ENCODE measurements at regions not wholly inside any gene's neighbourhood (a gene's known extent, or its start where the extent isn't known, plus 50 kb on each side); places are given as distances from the start of the nearest gene placed in this dataset.
A peak's percentile ranks its signal among the peaks of the same experiment; 100 is the strongest.

DNA sequence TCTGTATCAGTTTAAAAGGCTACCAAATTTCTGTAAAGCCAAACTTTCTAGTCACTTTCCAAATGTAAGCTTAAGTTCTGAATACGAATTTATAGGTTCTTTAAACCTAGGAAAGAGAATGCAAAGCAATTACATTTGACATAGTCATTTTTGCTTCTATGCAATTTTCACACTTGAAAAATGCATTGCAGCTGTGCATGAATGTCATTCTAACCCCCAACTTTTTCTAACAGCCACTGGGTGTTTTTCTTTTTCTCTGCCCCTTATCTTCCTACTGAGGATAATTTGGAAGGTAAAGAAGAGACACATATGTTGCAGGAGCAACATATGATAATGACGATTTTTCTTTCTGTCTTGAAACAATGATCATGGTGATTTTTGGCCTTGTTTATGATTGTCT lies 537.5 kb downstream of the SPRY1 start:
- Histone ChIP-seq H3K4me2 (ENCODE audit: insufficient read depth, low read length, poor library complexity, severe bottlenecking) (no peak overlapping the region), H2BK5ac (ENCODE audit: low read length) (no peak overlapping the region), H3K4me1 (ENCODE audit: control insufficient read depth in 2 of 2, insufficient read depth in 1 of 2, low read depth in 1 of 2, low read length in 2 of 2) (peaks cover 0 to 30% of the 10 kb centered on the region in 2 donors), H3K9ac (ENCODE audit: low read depth, low read length, poor library complexity) (no peak overlapping the region), H2BK120ac (ENCODE audit: low read depth, low read length) (no peak overlapping the region), H4K8ac (ENCODE audit: low read depth, low read length) (no peak overlapping the region), H3K4ac (ENCODE audit: low read length) (no peak overlapping the region), H2AK5ac (ENCODE audit: low read depth, low read length) (no peak overlapping the region), H3K18ac (ENCODE audit: low read length) (no peak overlapping the region), H3K27ac (replicated peaks; ENCODE audit: low read length) (no peak overlapping the region), H3K14ac (ENCODE audit: low read length) (no peak overlapping the region), H3K36me3 (replicated peaks in 1 of 2; ENCODE audit: control insufficient read depth in 2 of 2, insufficient read depth in 2 of 2, low read length in 2 of 2) (no peaks in the 10 kb centered on the region), H4K91ac (ENCODE audit: low read depth, low read length, poor library complexity) (no peak overlapping the region), H3K79me1 (ENCODE audit: low read depth, low read length) (no peaks in the 10 kb centered on the region), H3K4me3 (ENCODE audit: low read length in 2 of 2) (no peak overlapping the region), H2AFZ (ENCODE audit: low read length) (no peak overlapping the region), H2BK15ac (ENCODE audit: low read length) (no peak overlapping the region), H3K9me3 (replicated peaks in 1 of 2; ENCODE audit: control insufficient read depth in 2 of 2, insufficient read depth in 1 of 2, low read depth in 1 of 2, low read length in 2 of 2) (peaks cover 0 to 19% of the 10 kb centered on the region in 2 donors), H2BK12ac (ENCODE audit: low read length) (no peak overlapping the region), H3K27me3 (ENCODE audit: control insufficient read depth in 3 of 3, insufficient read depth in 3 of 3, low read depth in 1 of 3, low read length in 3 of 3) (no peaks in the 10 kb centered on the region), H3K23ac (ENCODE audit: low read depth, low read length, poor library complexity) (no peak overlapping the region)
- no peak for DNase-seq (ENCODE audit: low spot score)
- WGBS, 2 donors (ENCODE audit: extremely low coverage in 2 of 2, insufficient read length in 2 of 2, insufficient replicate concordance in 1 of 2) = no CpG with 5 or more reads among the region's 2 CpGs

DNA sequence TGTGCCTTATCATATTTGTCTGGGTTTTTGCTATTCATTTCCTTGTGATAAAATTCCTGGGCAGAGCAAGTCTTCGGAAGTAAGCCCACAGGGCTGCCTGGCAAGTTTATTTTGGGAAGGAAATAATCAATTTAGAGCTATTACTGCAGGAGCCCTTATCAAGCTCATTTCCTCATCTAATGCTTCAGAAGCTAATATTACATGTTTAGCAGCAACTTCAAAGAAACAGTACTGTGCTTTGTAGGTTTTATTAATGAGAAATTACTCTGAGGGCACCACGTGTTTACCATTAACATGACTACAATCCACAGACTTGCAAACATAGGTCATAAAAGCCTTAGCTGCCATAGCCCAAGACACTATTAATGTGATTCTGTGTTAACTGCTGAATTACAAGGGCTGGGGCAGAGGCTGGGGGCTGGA lies 540.0 kb downstream of the SPRY1 start:
- Histone ChIP-seq H3K4me1 (ENCODE audit: control insufficient read depth in 2 of 2, insufficient read depth in 1 of 2, low read depth in 1 of 2, low read length in 2 of 2) (peaks cover 0 to 45% of the 10 kb centered on the region in 2 donors), H3K4ac (ENCODE audit: low read length) (no peak overlapping the region), H2AK5ac (ENCODE audit: low read depth, low read length) (no peak overlapping the region), H3K18ac (ENCODE audit: low read length) (no peak overlapping the region), H3K79me1 (ENCODE audit: low read depth, low read length) (no peaks in the 10 kb centered on the region), H3K36me3 (replicated peaks in 1 of 2; ENCODE audit: control insufficient read depth in 2 of 2, insufficient read depth in 2 of 2, low read length in 2 of 2) (no peaks in the 10 kb centered on the region), H3K14ac (ENCODE audit: low read length) (no peak overlapping the region), H3K27ac (replicated peaks; ENCODE audit: low read length) (no peak overlapping the region), H4K8ac (ENCODE audit: low read depth, low read length) (no peak overlapping the region), H3K23ac (ENCODE audit: low read depth, low read length, poor library complexity) (no peak overlapping the region), H2BK12ac (ENCODE audit: low read length) (no peak overlapping the region), H3K4me2 (ENCODE audit: insufficient read depth, low read length, poor library complexity, severe bottlenecking) (no peak overlapping the region), H2BK15ac (ENCODE audit: low read length) (no peak overlapping the region), H2AFZ (ENCODE audit: low read length) (peak overlapping the region; percentile 66), H4K91ac (ENCODE audit: low read depth, low read length, poor library complexity) (no peak overlapping the region), H3K9me3 (replicated peaks in 1 of 2; ENCODE audit: control insufficient read depth in 2 of 2, insufficient read depth in 1 of 2, low read depth in 1 of 2, low read length in 2 of 2) (peaks cover 0 to 5% of the 10 kb centered on the region in 2 donors), H2BK120ac (ENCODE audit: low read depth, low read length) (no peak overlapping the region), H3K27me3 (ENCODE audit: control insufficient read depth in 3 of 3, insufficient read depth in 3 of 3, low read depth in 1 of 3, low read length in 3 of 3) (no peaks in the 10 kb centered on the region), H3K9ac (ENCODE audit: low read depth, low read length, poor library complexity) (no peak overlapping the region), H3K4me3 (ENCODE audit: low read length in 2 of 2) (no peak overlapping the region), H2BK5ac (ENCODE audit: low read length) (no peak overlapping the region)
- DNase-seq (ENCODE audit: low spot score) = no peak
- WGBS, 2 donors (ENCODE audit: extremely low coverage in 2 of 2, insufficient read length in 2 of 2, insufficient replicate concordance in 1 of 2) = no CpG with 5 or more reads among the region's 2 CpGs

DNA sequence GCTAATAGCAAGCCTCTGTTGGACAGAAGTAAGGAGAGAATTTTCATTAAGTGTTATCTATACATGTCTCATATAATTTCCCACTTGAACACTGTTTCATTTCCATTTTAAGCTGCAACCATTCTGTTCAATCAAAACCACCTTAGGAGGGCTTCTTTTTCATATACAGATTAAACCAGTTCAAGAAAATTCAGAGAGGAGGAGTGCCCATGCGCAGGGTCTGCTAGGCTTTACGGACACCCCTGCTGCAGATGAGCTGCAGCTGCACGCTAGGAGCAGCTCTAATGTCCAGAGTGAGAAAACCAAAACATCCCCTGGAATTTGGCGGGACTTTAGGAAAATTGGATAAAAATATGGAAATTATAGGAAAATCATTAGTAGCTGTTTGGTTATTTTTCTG lies 541.0 kb downstream of the SPRY1 start:
- H3K27me3 ChIP-seq (ENCODE audit: control insufficient read depth in 3 of 3, insufficient read depth in 3 of 3, low read depth in 1 of 3, low read length in 3 of 3) = no peaks in the 10 kb centered on the region
- H2BK5ac ChIP-seq (ENCODE audit: low read length) = no peak overlapping the region
- H3K4me1 ChIP-seq (ENCODE audit: control insufficient read depth in 2 of 2, insufficient read depth in 1 of 2, low read depth in 1 of 2, low read length in 2 of 2) = peaks cover 6 to 54% of the 10 kb centered on the region in 2 donors
- DNase-seq (ENCODE audit: low spot score) = no peak
- H3K14ac ChIP-seq (ENCODE audit: low read length) = no peak overlapping the region
- no peak overlapping the region for H4K8ac ChIP-seq (ENCODE audit: low read depth, low read length)
- no peaks in the 10 kb centered on the region for H3K36me3 ChIP-seq (replicated peaks in 1 of 2; ENCODE audit: control insufficient read depth in 2 of 2, insufficient read depth in 2 of 2, low read length in 2 of 2)
- H2BK12ac ChIP-seq (ENCODE audit: low read length) = no peak overlapping the region
- no peaks in the 10 kb centered on the region for H3K79me1 ChIP-seq (ENCODE audit: low read depth, low read length)
- H4K91ac ChIP-seq (ENCODE audit: low read depth, low read length, poor library complexity) = no peak overlapping the region
- WGBS, 2 donors (ENCODE audit: extremely low coverage in 2 of 2, insufficient read length in 2 of 2, insufficient replicate concordance in 1 of 2) = no CpG with 5 or more reads among the region's 4 CpGs
- H3K4ac ChIP-seq (ENCODE audit: low read length) = no peak overlapping the region
- H3K18ac ChIP-seq (ENCODE audit: low read length) = no peak overlapping the region
- H2BK15ac ChIP-seq (ENCODE audit: low read length) = no peak overlapping the region
- H3K9me3 ChIP-seq (replicated peaks in 1 of 2; ENCODE audit: control insufficient read depth in 2 of 2, insufficient read depth in 1 of 2, low read depth in 1 of 2, low read length in 2 of 2) = peaks cover 0 to 8% of the 10 kb centered on the region in 2 donors
- peak overlapping the region; percentile 66 for H2AFZ ChIP-seq (ENCODE audit: low read length)
- no peak overlapping the region for H2AK5ac ChIP-seq (ENCODE audit: low read depth, low read length)
- no peak overlapping the region for H3K4me2 ChIP-seq (ENCODE audit: insufficient read depth, low read length, poor library complexity, severe bottlenecking)
- H3K4me3 ChIP-seq (ENCODE audit: low read length in 2 of 2) = no peak overlapping the region
- no peak overlapping the region for H3K27ac ChIP-seq (replicated peaks; ENCODE audit: low read length)
- no peak overlapping the region for H3K23ac ChIP-seq (ENCODE audit: low read depth, low read length, poor library complexity)
- H3K9ac ChIP-seq (ENCODE audit: low read depth, low read length, poor library complexity) = no peak overlapping the region
- no peak overlapping the region for H2BK120ac ChIP-seq (ENCODE audit: low read depth, low read length)

GRCh38 chr4:123939621-123940020 lies 543.0 kb downstream of the SPRY1 start:
- Histone ChIP-seq H3K9me3 (replicated peaks in 1 of 2; ENCODE audit: control insufficient read depth in 2 of 2, insufficient read depth in 1 of 2, low read depth in 1 of 2, low read length in 2 of 2) (peaks cover 0 to 20% of the 10 kb centered on the region in 2 donors), H3K27me3 (ENCODE audit: control insufficient read depth in 3 of 3, insufficient read depth in 3 of 3, low read depth in 1 of 3, low read length in 3 of 3) (no peaks in the 10 kb centered on the region), H3K36me3 (replicated peaks in 1 of 2; ENCODE audit: control insufficient read depth in 2 of 2, insufficient read depth in 2 of 2, low read length in 2 of 2) (no peaks in the 10 kb centered on the region), H2BK15ac (ENCODE audit: low read length) (no peak overlapping the region), H2AFZ (ENCODE audit: low read length) (peak overlapping the region; percentile 41), H4K91ac (ENCODE audit: low read depth, low read length, poor library complexity) (no peak overlapping the region), H3K23ac (ENCODE audit: low read depth, low read length, poor library complexity) (no peak overlapping the region), H3K9ac (ENCODE audit: low read depth, low read length, poor library complexity) (no peak overlapping the region), H3K4me1 (ENCODE audit: control insufficient read depth in 2 of 2, insufficient read depth in 1 of 2, low read depth in 1 of 2, low read length in 2 of 2) (peaks cover 8 to 56% of the 10 kb centered on the region in 2 donors), H3K27ac (replicated peaks; ENCODE audit: low read length) (no peak overlapping the region), H3K79me1 (ENCODE audit: low read depth, low read length) (no peaks in the 10 kb centered on the region), H2BK5ac (ENCODE audit: low read length) (no peak overlapping the region), H3K4me3 (ENCODE audit: low read length in 2 of 2) (no peak overlapping the region), H3K4ac (ENCODE audit: low read length) (no peak overlapping the region), H4K8ac (ENCODE audit: low read depth, low read length) (no peak overlapping the region), H3K18ac (ENCODE audit: low read length) (no peak overlapping the region), H2BK120ac (ENCODE audit: low read depth, low read length) (no peak overlapping the region), H2AK5ac (ENCODE audit: low read depth, low read length) (no peak overlapping the region), H3K4me2 (ENCODE audit: insufficient read depth, low read length, poor library complexity, severe bottlenecking) (no peak overlapping the region), H3K14ac (ENCODE audit: low read length) (no peak overlapping the region), H2BK12ac (ENCODE audit: low read length) (no peak overlapping the region)
- no peak for DNase-seq (ENCODE audit: low spot score)
- no CpG with 5 or more reads among the region's 1 CpG for WGBS, 2 donors (ENCODE audit: extremely low coverage in 2 of 2, insufficient read length in 2 of 2, insufficient replicate concordance in 1 of 2)
